H9 (cell line): ENCODE measurements at regions not wholly inside any gene's neighbourhood (a gene's known extent, or its start where the extent isn't known, plus 50 kb on each side); places are given as distances from the start of the nearest gene placed in this dataset.

Source experiments
- DNase-seq: peaks from one replicate; pipeline ENCODE4 v3.0.0-alpha.2; 2017
- H2AFZ ChIP-seq: one replicate; pipeline ENCODE4 v1.6.1; 2013; ENCODE audit warnings: mild to moderate bottlenecking, low read length, control low read depth, moderate library complexity
- H2AK5ac ChIP-seq: 2 replicates; pipeline ENCODE4 v1.6.1; 2013; ENCODE audit warnings: low read length, control low read depth, mixed read lengths; ENCODE audit not compliant: insufficient read length
- H2BK120ac ChIP-seq: one replicate; pipeline ENCODE4 v1.6.1; 2013; ENCODE audit warnings: low read depth, mild to moderate bottlenecking, low read length, control low read depth, inconsistent platforms; ENCODE audit not compliant: poor library complexity, severe bottlenecking
- H2BK12ac ChIP-seq: 2 replicates; pipeline ENCODE4 v1.6.1; 2013; ENCODE audit warnings: low read length, control low read depth, mixed read lengths, low read depth; ENCODE audit not compliant: insufficient read length
- H2BK15ac ChIP-seq: 2 replicates; pipeline ENCODE4 v1.6.1; 2013; ENCODE audit warnings: low read depth, low read length, control low read depth
- H2BK20ac ChIP-seq: one replicate; pipeline ENCODE4 v1.6.1; 2013; ENCODE audit warnings: low read depth, mild to moderate bottlenecking, low read length, control low read depth, inconsistent platforms; ENCODE audit not compliant: poor library complexity, severe bottlenecking
- H2BK5ac ChIP-seq: 2 replicates; pipeline ENCODE4 v1.6.1; 2013; ENCODE audit warnings: low read length, control low read depth, mixed read lengths; ENCODE audit not compliant: insufficient read length
- H3K14ac ChIP-seq: 2 replicates; pipeline ENCODE4 v1.6.1; 2013; ENCODE audit warnings: low read length, control low read depth; ENCODE audit not compliant: insufficient read depth
- H3K18ac ChIP-seq: 2 replicates; pipeline ENCODE4 v1.6.1; 2013; ENCODE audit warnings: low read depth, mild to moderate bottlenecking, mixed read lengths, low read length, control low read depth; ENCODE audit not compliant: insufficient read length
- H3K23ac ChIP-seq: 2 replicates; pipeline ENCODE4 v1.6.1; 2013; ENCODE audit warnings: low read length, control low read depth, mixed read lengths, low read depth; ENCODE audit not compliant: insufficient read length
- H3K23me2 ChIP-seq: 2 replicates; pipeline ENCODE4 v1.6.1; 2013; ENCODE audit warnings: low read depth, mild to moderate bottlenecking, mixed read lengths, low read length, control low read depth; ENCODE audit not compliant: insufficient read length, poor library complexity, severe bottlenecking
- H3K27ac ChIP-seq: 2 replicates; pipeline ENCODE4 v1.5.1; 2013; ENCODE audit warnings: low read length, control low read depth, mixed read lengths, low read depth; ENCODE audit not compliant: insufficient read length
- H3K27me3 ChIP-seq: 2 replicates; pipeline ENCODE4 v1.6.1; 2013; ENCODE audit warnings: low read length, control low read depth, inconsistent platforms; ENCODE audit not compliant: insufficient read depth
- H3K4ac ChIP-seq: 2 replicates; pipeline ENCODE4 v1.6.1; 2013; ENCODE audit warnings: low read depth, mild to moderate bottlenecking, control low read depth, inconsistent platforms, low read length, moderate library complexity
- H3K4me1 ChIP-seq: 2 replicates; pipeline ENCODE4 v1.6.1; 2013; ENCODE audit warnings: low read length, control low read depth, inconsistent platforms; ENCODE audit not compliant: insufficient read depth
- H3K4me2 ChIP-seq: 2 replicates; pipeline ENCODE4 v1.6.1; 2013; ENCODE audit warnings: low read length, control low read depth, mixed read lengths; ENCODE audit not compliant: insufficient read length, insufficient read depth
- H3K56ac ChIP-seq: 2 replicates; pipeline ENCODE4 v1.6.1; 2013; ENCODE audit warnings: low read depth, mild to moderate bottlenecking, mixed read lengths, low read length, control low read depth; ENCODE audit not compliant: insufficient read length
- H3K79me1 ChIP-seq: 2 replicates; pipeline ENCODE4 v1.6.1; 2013; ENCODE audit warnings: low read depth, mild to moderate bottlenecking, moderate library complexity, low read length, control low read depth, inconsistent platforms; ENCODE audit not compliant: insufficient read depth, poor library complexity, severe bottlenecking
- H3K79me2 ChIP-seq: 2 replicates; pipeline ENCODE4 v1.6.1; 2013; ENCODE audit warnings: low read length, control low read depth, inconsistent platforms; ENCODE audit not compliant: insufficient read depth
- H3K9ac ChIP-seq: 2 replicates; pipeline ENCODE4 v1.6.1; 2013; ENCODE audit warnings: low read length, control low read depth, mixed read lengths; ENCODE audit not compliant: insufficient read length; ENCODE audit errors: extremely low read depth
- H3K9me3 ChIP-seq: one replicate; pipeline ENCODE4 v1.6.1; 2013; ENCODE audit warnings: low read depth, low read length, inconsistent platforms; ENCODE audit not compliant: control insufficient read depth
- H3T11ph ChIP-seq: one replicate; pipeline ENCODE4 v1.6.1; 2013; ENCODE audit warnings: mild to moderate bottlenecking, low read length, control low read depth, inconsistent platforms
- H4K20me1 ChIP-seq: one replicate; pipeline ENCODE4 v1.6.1; 2013; ENCODE audit not compliant: control insufficient read depth, insufficient read length, insufficient read depth
- H4K5ac ChIP-seq: 2 replicates; pipeline ENCODE4 v1.6.1; 2013; ENCODE audit warnings: low read depth, mild to moderate bottlenecking, mixed read lengths, low read length, control low read depth; ENCODE audit not compliant: insufficient read length
- H4K8ac ChIP-seq: replicated peaks from 2 replicates; pipeline ENCODE4 v1.6.1; 2013; ENCODE audit warnings: low read length, control low read depth, mixed read lengths, low read depth; ENCODE audit not compliant: insufficient read length
- H4K91ac ChIP-seq: 2 replicates; pipeline ENCODE4 v1.6.1; 2013; ENCODE audit warnings: low read depth, mild to moderate bottlenecking, moderate library complexity, mixed read lengths, low read length, control low read depth; ENCODE audit not compliant: insufficient read length
- H3K27ac Mint-ChIP-seq, 3 experiments: 2 replicates in 2 of 3; 3 replicates in 1 of 3; pipeline ENCODE4 v1.8.0; 2020 to 2021; ENCODE audit warnings: mixed read lengths in 3 of 3, mild to moderate bottlenecking in 1 of 3, moderate library complexity in 1 of 3
- H3K27me3 Mint-ChIP-seq: 2 replicates; pipeline ENCODE4 v1.8.0; 2021; ENCODE audit warnings: low read depth, mild to moderate bottlenecking, moderate library complexity, mixed read lengths
- H3K36me3 Mint-ChIP-seq, 3 experiments: 2 replicates in 2 of 3; 3 replicates in 1 of 3; pipeline ENCODE4 v1.8.0; 2020 to 2021; ENCODE audit warnings: low read depth in 3 of 3, mixed read lengths in 3 of 3; ENCODE audit not compliant: insufficient read depth in 1 of 3
- H3K4me1 Mint-ChIP-seq, 2 experiments: 2 replicates each; pipeline ENCODE4 v1.8.0; 2020; ENCODE audit warnings: mixed read lengths in 2 of 2
- H3K4me3 Mint-ChIP-seq, 2 experiments: 2 replicates in 1 of 2; 3 replicates in 1 of 2; pipeline ENCODE4 v1.8.0; 2020 to 2021; ENCODE audit warnings: mild to moderate bottlenecking in 2 of 2, mixed read lengths in 2 of 2, moderate library complexity in 1 of 2
- H3K9me3 Mint-ChIP-seq, 2 experiments: 2 replicates in 1 of 2; 3 replicates in 1 of 2; pipeline ENCODE4 v1.8.0; 2020; ENCODE audit warnings: mild to moderate bottlenecking in 2 of 2, mixed read lengths in 2 of 2, moderate library complexity in 1 of 2
- CTCF ChIP-seq: fragments of 200-600 bp; sonication (generic); conservative IDR thresholded peaks from 3 replicates; pipeline ENCODE4 v1.8.0; 2021; ENCODE audit warnings: antibody characterized with exemption, mild to moderate bottlenecking
- WGBS: extraction: QIAGEN DNeasy Blood & Tissue Kit; methylation state at CpG from one replicate; pipeline ENCODE4 v1.1.7; 2013; ENCODE audit warnings: missing lambda C conversion rate, low lambda C conversion rate, mixed read lengths; ENCODE audit not compliant: insufficient read length; ENCODE audit errors: extremely low coverage; 5-methylcytosine and 5-hydroxymethylcytosine counted together

GRCh38 chr3:148204131-148204530 lies 493.6 kb upstream of the AGTR1 start:
- no peaks in the 10 kb centered on the region for H3K23me2 ChIP-seq
- H2AK5ac ChIP-seq: no peak overlapping the region
- H3K27ac ChIP-seq: no peak overlapping the region
- H2AFZ ChIP-seq: no peak overlapping the region
- no peak overlapping the region for H2BK12ac ChIP-seq
- H2BK120ac ChIP-seq: no peak overlapping the region
- no peak overlapping the region for H3K27ac Mint-ChIP-seq
- no peak overlapping the region for H3T11ph ChIP-seq
- no peak overlapping the region for H2BK5ac ChIP-seq
- H2BK15ac ChIP-seq: no peak overlapping the region
- no peak overlapping the region for H3K23ac ChIP-seq
- no peak for TF ChIP-seq CTCF
- no peaks in the 10 kb centered on the region for H3K79me2 ChIP-seq
- H3K4me1 Mint-ChIP-seq: peaks cover 12 to 13% of the 10 kb centered on the region in 2 experiments
- no peak overlapping the region for H4K91ac ChIP-seq
- H3K4me2 ChIP-seq: no peak overlapping the region
- H3K9ac ChIP-seq: no peak overlapping the region
- no peak overlapping the region for H4K8ac ChIP-seq
- no peaks in the 10 kb centered on the region for H4K20me1 ChIP-seq
- no peaks in the 10 kb centered on the region for H3K36me3 Mint-ChIP-seq
- H3K9me3 ChIP-seq: no peaks in the 10 kb centered on the region
- no peak overlapping the region for H3K56ac ChIP-seq
- no peak overlapping the region for H4K5ac ChIP-seq
- no peaks in the 10 kb centered on the region for H3K27me3 ChIP-seq
- H3K27me3 Mint-ChIP-seq: no peaks in the 10 kb centered on the region
- no peaks in the 10 kb centered on the region for H3K79me1 ChIP-seq
- H3K14ac ChIP-seq: no peak overlapping the region
- no peak overlapping the region for H3K4me3 Mint-ChIP-seq
- H3K4ac ChIP-seq: no peak overlapping the region
- no peak for DNase-seq
- H2BK20ac ChIP-seq: no peak overlapping the region
- no peaks in the 10 kb centered on the region for H3K9me3 Mint-ChIP-seq
- no peaks in the 10 kb centered on the region for H3K4me1 ChIP-seq
- WGBS: no CpG with 5 or more reads among the region's 1 CpG
- no peak overlapping the region for H3K18ac ChIP-seq
